Gastrocnemius medialis (tissue), 4 donors: ENCODE measurements at regions not wholly inside any gene's neighbourhood (a gene's known extent, or its start where the extent isn't known, plus 50 kb on each side); places are given as distances from the start of the nearest gene placed in this dataset.

Experiments
- CTCF ChIP-seq, 5 experiments: fragments of 450-650 bp in 3 of 5; fragments of 200-600 bp in 2 of 5; sonication (generic) in 2 of 5; IDR thresholded peaks in 4 of 5; conservative IDR thresholded peaks in 1 of 5; 1 replicate in 4 of 5; 2 replicates in 1 of 5; pipeline ENCODE4 v1.5.1; 2016 to 2019; ENCODE audit warnings: antibody characterized with exemption in 5 of 5, mild to moderate bottlenecking in 3 of 5, moderate library complexity in 3 of 5
- POLR2A ChIP-seq, 2 donors: fragments of 450-650 bp; IDR thresholded peaks; one replicate each; pipeline ENCODE4 v1.6.1; 2017; ENCODE audit warnings: antibody characterized with exemption in 2 of 2, mild to moderate bottlenecking in 2 of 2, moderate library complexity in 2 of 2

- no peak for TF ChIP-seq CTCF (IDR thresholded peaks at IDR 0.05 in 4 of 5, conservative IDR thresholded peaks at IDR 0.05 in 1 of 5)
- TF ChIP-seq POLR2A (IDR thresholded peaks at IDR 0.05): no peak
Measured at GRCh38 chr4:64969081-64969480, 559.8 kb upstream of the TECRL start.
